ENCODE measurements at regions not wholly inside any gene's neighbourhood (a gene's known extent, or its start where the extent isn't known, plus 50 kb on each side); places are given as distances from the start of the nearest gene placed in this dataset.
"Not testable (repeated sequence)": the region's sequence is repeated elsewhere in the genome, so short reads cannot be mapped to it uniquely, and the experiment has no call there.

- in situ Hi-C loops (cut with HindIII; ENCODE audit: low sequenced_read_pairs); DNase-seq (ENCODE audit: low spot score): not testable (repeated sequence)
These were observed 363.8 kb downstream of the S1PR1 start for GRCh38 chr1:101600615-101601014.

- in situ Hi-C loops (cut with HindIII; ENCODE audit: low sequenced_read_pairs): no loop called here
- no peak for DNase-seq (ENCODE audit: low spot score)
These were observed 366.9 kb downstream of the S1PR1 start for GRCh38 chr1:101603726-101604125.

GRCh38 chr1:101605878-101606277, 369.1 kb downstream of the S1PR1 start:
- in situ Hi-C loops (cut with HindIII; ENCODE audit: low sequenced_read_pairs): no loop called here
- DNase-seq (ENCODE audit: low spot score): no peak

GRCh38 chr1:101613546-101613945, 376.7 kb downstream of the S1PR1 start:
- no peak for DNase-seq (ENCODE audit: low spot score)
- in situ Hi-C loops (cut with HindIII; ENCODE audit: low sequenced_read_pairs): no loop called here

GRCh38 chr1:101618900-101619299, 377.8 kb downstream of the OLFM3 start:
- no peak for DNase-seq (ENCODE audit: low spot score)
- in situ Hi-C loops (cut with HindIII; ENCODE audit: low sequenced_read_pairs): no loop called here

GRCh38 chr1:101632548-101633272, 364.0 kb downstream of the OLFM3 start:
- in situ Hi-C loops (cut with HindIII; ENCODE audit: low sequenced_read_pairs): no loop called here
- no peak for DNase-seq (ENCODE audit: low spot score)

- DNase-seq (ENCODE audit: low spot score): no peak
- in situ Hi-C loops (cut with HindIII; ENCODE audit: low sequenced_read_pairs): no loop called here
These were observed 350.9 kb downstream of the OLFM3 start for GRCh38 chr1:101645810-101646209.

- no peak for DNase-seq (ENCODE audit: low spot score)
- in situ Hi-C loops (cut with HindIII; ENCODE audit: low sequenced_read_pairs): no loop called here
These were observed 344.2 kb downstream of the OLFM3 start for GRCh38 chr1:101652484-101652883.

GRCh38 chr1:101653482-101653946, 343.2 kb downstream of the OLFM3 start:
- DNase-seq (ENCODE audit: low spot score): no peak
- in situ Hi-C loops (cut with HindIII; ENCODE audit: low sequenced_read_pairs): no loop called here

GRCh38 chr1:101664726-101665125, 332.0 kb downstream of the OLFM3 start:
- no peak for DNase-seq (ENCODE audit: low spot score)
- in situ Hi-C loops (cut with HindIII; ENCODE audit: low sequenced_read_pairs): no loop called here

- in situ Hi-C loops (cut with HindIII; ENCODE audit: low sequenced_read_pairs): no loop called here
- no peak for DNase-seq (ENCODE audit: low spot score)
These were observed 329.0 kb downstream of the OLFM3 start for GRCh38 chr1:101667761-101668160.

GRCh38 chr1:101683136-101683535, 313.6 kb downstream of the OLFM3 start:
- in situ Hi-C loops (cut with HindIII; ENCODE audit: low sequenced_read_pairs): no loop called here

GRCh38 chr1:101683561-101683960, 313.2 kb downstream of the OLFM3 start:
- in situ Hi-C loops (cut with HindIII; ENCODE audit: low sequenced_read_pairs): no loop called here
- DNase-seq (ENCODE audit: low spot score): peak; percentile 57

More at GRCh38 chr1:101683136-101683535, 313.6 kb downstream of the OLFM3 start:
- DNase-seq (ENCODE audit: low spot score): peak; percentile 82

- peak; percentile 25 for DNase-seq (ENCODE audit: low spot score)
- in situ Hi-C loops (cut with HindIII; ENCODE audit: low sequenced_read_pairs): no loop called here
These were observed 299.7 kb downstream of the OLFM3 start for GRCh38 chr1:101697072-101697471.

- DNase-seq (ENCODE audit: low spot score): no peak
- in situ Hi-C loops (cut with HindIII; ENCODE audit: low sequenced_read_pairs): no loop called here
These were observed 298.0 kb downstream of the OLFM3 start for GRCh38 chr1:101698681-101699080.

- no peak for DNase-seq (ENCODE audit: low spot score)
- in situ Hi-C loops (cut with HindIII; ENCODE audit: low sequenced_read_pairs): no loop called here
These were observed 291.8 kb downstream of the OLFM3 start for GRCh38 chr1:101704895-101705294.

- in situ Hi-C loops (cut with HindIII; ENCODE audit: low sequenced_read_pairs): no loop called here
- peak; percentile 33 for DNase-seq (ENCODE audit: low spot score)
These were observed 290.4 kb downstream of the OLFM3 start for GRCh38 chr1:101706366-101706765.

GRCh38 chr1:101709721-101710120, 287.0 kb downstream of the OLFM3 start:
- in situ Hi-C loops (cut with HindIII; ENCODE audit: low sequenced_read_pairs): no loop called here
- DNase-seq (ENCODE audit: low spot score): no peak

- in situ Hi-C loops (cut with HindIII; ENCODE audit: low sequenced_read_pairs): no loop called here
These were observed 283.0 kb downstream of the OLFM3 start for GRCh38 chr1:101713760-101714159.

GRCh38 chr1:101723415-101723814, 273.3 kb downstream of the OLFM3 start:
- in situ Hi-C loops (cut with HindIII; ENCODE audit: low sequenced_read_pairs): no loop called here

More at GRCh38 chr1:101713760-101714159, 283.0 kb downstream of the OLFM3 start:
- DNase-seq (ENCODE audit: low spot score): no peak

GRCh38 chr1:101728029-101728428, 268.7 kb downstream of the OLFM3 start:
- no peak for DNase-seq (ENCODE audit: low spot score)
- in situ Hi-C loops (cut with HindIII; ENCODE audit: low sequenced_read_pairs): no loop called here

More at GRCh38 chr1:101723415-101723814, 273.3 kb downstream of the OLFM3 start:
- DNase-seq (ENCODE audit: low spot score): no peak
